HepG2 (cell line): ENCODE measurements at regions not wholly inside any gene's neighbourhood (a gene's known extent, or its start where the extent isn't known, plus 50 kb on each side); places are given as distances from the start of the nearest gene placed in this dataset.

Experiments used
- ATF1 ChIP-seq: IDR thresholded peaks from 2 replicates; pipeline ENCODE4 v1.6.1; 2016; ENCODE audit warnings: mild to moderate bottlenecking, control low read depth
- CREM ChIP-seq, 2 experiments: sonication (generic) in 1 of 2; formaldehyde crosslinking in 1 of 2; IDR thresholded peaks; 2 replicates each; pipeline versions ENCODE4 v1.4.0 to v1.6.1; 2016 to 2020; ENCODE audit warnings: antibody characterized with exemption in 1 of 2, mild to moderate bottlenecking in 1 of 2, missing genetic modification reagents in 1 of 2
- MAX ChIP-seq: IDR thresholded peaks from 2 replicates; pipeline ENCODE4 v1.6.1; 2012; ENCODE audit warnings: inconsistent platforms
- SOX6 ChIP-seq, 2 experiments: fragments of 450-650 bp in 1 of 2; sonication (generic) in 1 of 2; formaldehyde crosslinking in 1 of 2; IDR thresholded peaks; 2 replicates each; pipeline versions ENCODE4 v1.4.0 to v1.6.1; 2017 to 2020; ENCODE audit warnings: antibody characterized with exemption in 1 of 2, mild to moderate bottlenecking in 1 of 2, missing genetic modification reagents in 1 of 2
- SP1 ChIP-seq, 2 experiments: fragments of 450-650 bp in 1 of 2; sonication (generic) in 1 of 2; formaldehyde crosslinking in 1 of 2; IDR thresholded peaks; 2 replicates each; pipeline versions ENCODE4 v1.4.0 to v1.6.1; 2016 to 2020; ENCODE audit warnings: missing genetic modification reagents in 1 of 2
- ZFP37 ChIP-seq: sonication (generic); formaldehyde crosslinking; IDR thresholded peaks from 2 replicates; pipeline ENCODE4 v1.4.0; 2020; ENCODE audit warnings: missing genetic modification reagents, borderline replicate concordance
- ZNF326 ChIP-seq: sonication (generic); formaldehyde crosslinking; IDR thresholded peaks from 2 replicates; pipeline ENCODE4 v1.4.0; 2020; ENCODE audit warnings: missing genetic modification reagents, borderline replicate concordance
- ZZZ3 ChIP-seq: sonication (generic); formaldehyde crosslinking; IDR thresholded peaks from 2 replicates; pipeline ENCODE4 v1.4.0; 2020; ENCODE audit warnings: missing genetic modification reagents, mild to moderate bottlenecking, borderline replicate concordance

GRCh38 chr2:67255933-67256615, 141.1 kb upstream of the ETAA1 start:
- TF ChIP-seq CREM (IDR thresholded peaks at IDR 0.05) = no peak
- no peak for TF ChIP-seq CREM (CRISPR knock-in tag; IDR thresholded peaks at IDR 0.05)
- no peak for TF ChIP-seq SP1 (IDR thresholded peaks at IDR 0.05)
- TF ChIP-seq SP1 (CRISPR knock-in tag; IDR thresholded peaks at IDR 0.05) = no peak
- TF ChIP-seq ZFP37 (CRISPR knock-in tag) = no peak
- TF ChIP-seq MAX = no peak
- no peak for TF ChIP-seq ZNF326 (CRISPR knock-in tag)
- TF ChIP-seq ZZZ3 (CRISPR knock-in tag) = no peak
- no peak for TF ChIP-seq ATF1
- no peak for TF ChIP-seq SOX6 (IDR thresholded peaks at IDR 0.05)
- TF ChIP-seq SOX6 (CRISPR knock-in tag; IDR thresholded peaks at IDR 0.05) = no peak
